MM.1S (cell line): ENCODE measurements at regions not wholly inside any gene's neighbourhood (a gene's known extent, or its start where the extent isn't known, plus 50 kb on each side); places are given as distances from the start of the nearest gene placed in this dataset.

Experiments used
- CTCF ChIP-seq: fragments of 300-600 bp; sonication (generic); IDR thresholded peaks from 2 replicates; pipeline ENCODE4 v1.5.1; 2016; ENCODE audit warnings: antibody characterized with exemption, low read length, mixed read lengths
- EZH2 ChIP-seq: fragments of 300-600 bp; sonication (generic); optimal IDR thresholded peaks from 2 replicates; pipeline ENCODE3; 2017; ENCODE audit warnings: low read depth, mild to moderate bottlenecking, antibody characterized with exemption, low read length, mixed read lengths
- EZH2phosphoT487 ChIP-seq: fragments of 300-600 bp; sonication (generic); IDR thresholded peaks from 2 replicates; pipeline ENCODE4 v1.6.1; 2018; ENCODE audit warnings: antibody characterized with exemption, low read length

GRCh38 chr4:154927126-154927680, 146.1 kb downstream of the RBM46 start:
- no peak for TF ChIP-seq CTCF
- no peak for TF ChIP-seq EZH2
- no peak for TF ChIP-seq EZH2phosphoT487
